ENCODE measurements at regions not wholly inside any gene's neighbourhood (a gene's known extent, or its start where the extent isn't known, plus 50 kb on each side); places are given as distances from the start of the nearest gene placed in this dataset.
A peak's percentile ranks its signal among the peaks of the same experiment; 100 is the strongest.

DNA sequence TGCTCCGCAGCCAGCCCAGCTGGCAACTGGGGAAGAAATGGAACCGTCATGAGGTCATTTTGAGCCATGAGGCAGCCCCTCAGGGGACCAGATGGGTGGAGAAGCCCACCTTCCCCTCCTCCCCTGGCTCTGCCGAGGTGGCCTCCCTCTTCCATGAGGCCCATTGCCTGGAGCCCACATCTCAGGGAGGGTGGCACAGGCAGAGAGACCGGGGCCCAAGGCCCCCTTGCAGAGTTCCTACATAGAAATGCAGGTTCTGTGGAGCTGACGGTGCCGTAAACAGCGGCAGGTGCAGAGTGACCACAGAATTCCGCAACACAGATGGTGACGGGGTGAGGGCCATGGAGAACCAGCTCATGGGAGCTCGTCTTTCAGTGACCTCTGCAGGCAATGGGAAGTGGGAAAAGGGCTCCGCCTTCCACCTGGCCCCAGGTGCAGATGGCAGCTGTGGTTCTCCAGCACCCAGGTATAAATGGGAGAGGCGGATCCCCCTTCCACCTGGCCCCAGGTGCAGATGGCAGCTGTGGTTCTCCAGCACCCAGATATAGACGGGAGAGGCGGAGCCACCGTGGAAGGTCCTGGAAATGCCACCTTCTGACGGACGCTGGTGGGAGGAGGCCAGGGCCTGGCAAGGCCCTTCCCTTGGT lies 765.4 kb downstream of the BRD1 start:
- FAIRE-seq (no peak), DNase-seq (ENCODE audit: low read depth) (no peak)
- no peak overlapping the region for H3K4me3 ChIP-seq (ENCODE audit: low read depth, low read length)
- TF ChIP-seq, protein P1, sequence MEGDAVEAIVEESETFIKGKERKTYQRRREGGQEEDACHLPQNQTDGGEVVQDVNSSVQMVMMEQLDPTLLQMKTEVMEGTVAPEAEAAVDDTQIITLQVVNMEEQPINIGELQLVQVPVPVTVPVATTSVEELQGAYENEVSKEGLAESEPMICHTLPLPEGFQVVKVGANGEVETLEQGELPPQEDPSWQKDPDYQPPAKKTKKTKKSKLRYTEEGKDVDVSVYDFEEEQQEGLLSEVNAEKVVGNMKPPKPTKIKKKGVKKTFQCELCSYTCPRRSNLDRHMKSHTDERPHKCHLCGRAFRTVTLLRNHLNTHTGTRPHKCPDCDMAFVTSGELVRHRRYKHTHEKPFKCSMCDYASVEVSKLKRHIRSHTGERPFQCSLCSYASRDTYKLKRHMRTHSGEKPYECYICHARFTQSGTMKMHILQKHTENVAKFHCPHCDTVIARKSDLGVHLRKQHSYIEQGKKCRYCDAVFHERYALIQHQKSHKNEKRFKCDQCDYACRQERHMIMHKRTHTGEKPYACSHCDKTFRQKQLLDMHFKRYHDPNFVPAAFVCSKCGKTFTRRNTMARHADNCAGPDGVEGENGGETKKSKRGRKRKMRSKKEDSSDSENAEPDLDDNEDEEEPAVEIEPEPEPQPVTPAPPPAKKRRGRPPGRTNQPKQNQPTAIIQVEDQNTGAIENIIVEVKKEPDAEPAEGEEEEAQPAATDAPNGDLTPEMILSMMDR (IDR thresholded peaks at IDR 0.05; ENCODE audit: insufficient read depth, low read length, severe bottlenecking): no peak
- no peaks in the 10 kb centered on the region for H3K27me3 ChIP-seq (ENCODE audit: control insufficient read depth, insufficient read depth, low read length)
- no peaks in the 10 kb centered on the region for H3K36me3 ChIP-seq (ENCODE audit: control insufficient read depth, insufficient read depth, low read length)

DNA sequence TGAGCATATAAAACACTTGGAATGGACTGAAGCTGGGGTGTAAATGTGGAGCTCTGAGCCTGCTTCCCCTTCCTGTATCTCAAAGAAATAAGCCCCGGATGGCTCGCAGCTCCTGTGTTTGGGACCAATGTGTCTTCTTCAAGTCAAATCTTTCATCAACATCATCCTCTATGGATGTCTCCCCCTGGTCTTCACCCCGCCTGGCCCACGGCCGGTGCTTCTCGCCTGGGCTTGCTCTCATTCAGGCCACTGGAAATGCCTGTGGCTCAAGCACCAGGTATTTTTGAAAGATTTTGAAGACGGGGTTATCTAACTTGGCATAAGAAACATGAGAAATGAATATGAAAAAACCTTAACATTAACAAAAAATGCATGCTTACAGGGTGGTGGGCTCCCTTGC lies 769.8 kb downstream of the BRD1 start:
- no peak for DNase-seq (ENCODE audit: low read depth)
- H3K27me3 ChIP-seq (ENCODE audit: control insufficient read depth, insufficient read depth, low read length): no peaks in the 10 kb centered on the region
- H3K36me3 ChIP-seq (ENCODE audit: control insufficient read depth, insufficient read depth, low read length): no peaks in the 10 kb centered on the region
- TF ChIP-seq, protein P1 (IDR thresholded peaks at IDR 0.05; ENCODE audit: insufficient read depth, low read length, severe bottlenecking): no peak
- FAIRE-seq: no peak
- no peak overlapping the region for H3K4me3 ChIP-seq (ENCODE audit: low read depth, low read length)

DNA sequence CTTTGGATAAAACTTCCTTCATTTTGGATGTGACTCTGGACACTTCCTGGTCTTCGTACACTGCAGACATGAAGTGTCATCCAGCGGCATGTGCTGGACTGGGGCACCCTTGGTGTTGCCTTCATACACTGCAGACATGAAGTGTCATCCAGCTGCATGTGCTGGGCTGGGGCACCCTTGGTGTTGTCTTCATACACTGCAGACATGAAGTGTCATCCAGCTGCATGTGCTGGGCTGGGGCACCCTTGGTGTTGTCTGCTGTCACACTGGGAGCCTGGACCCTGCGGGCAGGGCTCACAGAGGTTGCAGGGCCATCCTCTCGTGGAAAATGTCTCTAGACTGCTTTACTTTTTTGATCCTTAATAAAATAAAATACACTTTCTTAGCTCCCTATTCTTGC lies 771.4 kb downstream of the BRD1 start:
- no peak for DNase-seq (ENCODE audit: low read depth)
- TF ChIP-seq, protein P1 (IDR thresholded peaks at IDR 0.05; ENCODE audit: insufficient read depth, low read length, severe bottlenecking): no peak
- Histone ChIP-seq H3K27me3 (ENCODE audit: control insufficient read depth, insufficient read depth, low read length) (no peaks in the 10 kb centered on the region), H3K36me3 (ENCODE audit: control insufficient read depth, insufficient read depth, low read length) (no peaks in the 10 kb centered on the region), H3K4me3 (ENCODE audit: low read depth, low read length) (no peak overlapping the region)
- peak; percentile 93 for FAIRE-seq

DNA sequence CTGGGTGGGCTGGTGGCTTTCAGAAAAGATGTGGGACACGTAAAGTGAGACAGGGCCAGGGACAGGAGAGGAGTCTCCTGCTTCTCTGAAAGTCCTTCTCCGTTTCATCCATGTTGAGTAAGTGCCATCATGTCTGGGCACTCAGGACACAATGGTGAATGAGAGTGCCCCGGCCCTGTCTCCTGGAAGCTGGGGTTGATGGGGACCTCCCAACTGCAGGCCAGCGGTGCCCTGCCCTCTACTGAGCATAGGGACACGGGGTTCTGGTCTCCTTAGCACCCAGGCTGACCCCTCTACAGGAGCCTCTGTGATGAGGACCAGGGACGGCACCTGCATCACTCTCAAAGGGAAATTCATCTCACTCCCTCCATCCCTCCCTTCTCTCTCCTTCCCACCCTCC lies 772.3 kb downstream of the BRD1 start:
- H3K36me3 ChIP-seq (ENCODE audit: control insufficient read depth, insufficient read depth, low read length): no peaks in the 10 kb centered on the region
- DNase-seq (ENCODE audit: low read depth) (no peak), FAIRE-seq (no peak)
- TF ChIP-seq, protein P1 (IDR thresholded peaks at IDR 0.05; ENCODE audit: insufficient read depth, low read length, severe bottlenecking): no peak
- no peaks in the 10 kb centered on the region for H3K27me3 ChIP-seq (ENCODE audit: control insufficient read depth, insufficient read depth, low read length)
- no peak overlapping the region for H3K4me3 ChIP-seq (ENCODE audit: low read depth, low read length)

DNA sequence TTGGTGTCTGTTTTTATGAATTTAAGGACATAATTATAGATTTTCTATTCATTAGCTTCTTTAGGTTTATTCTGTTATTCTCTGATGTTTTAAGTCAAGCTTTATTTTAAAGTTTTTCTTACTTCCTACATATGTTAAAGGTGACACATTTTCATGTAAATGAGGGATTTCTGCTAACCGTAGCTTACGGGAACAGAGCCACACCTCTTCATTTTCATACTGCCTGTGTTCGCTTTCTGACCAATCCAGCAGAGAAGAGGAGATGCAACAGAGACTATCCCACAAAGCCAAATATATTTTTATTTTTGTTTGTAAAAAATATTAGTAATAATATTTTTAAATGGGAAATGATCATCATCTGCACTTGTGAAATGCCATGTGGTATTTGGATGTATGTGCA lies 774.1 kb downstream of the BRD1 start:
- no peaks in the 10 kb centered on the region for H3K36me3 ChIP-seq (ENCODE audit: control insufficient read depth, insufficient read depth, low read length)
- DNase-seq (ENCODE audit: low read depth) (no peak), FAIRE-seq (no peak)
- no peak overlapping the region for H3K4me3 ChIP-seq (ENCODE audit: low read depth, low read length)
- H3K27me3 ChIP-seq (ENCODE audit: control insufficient read depth, insufficient read depth, low read length): no peaks in the 10 kb centered on the region
- TF ChIP-seq, protein P1 (IDR thresholded peaks at IDR 0.05; ENCODE audit: insufficient read depth, low read length, severe bottlenecking): no peak

DNA sequence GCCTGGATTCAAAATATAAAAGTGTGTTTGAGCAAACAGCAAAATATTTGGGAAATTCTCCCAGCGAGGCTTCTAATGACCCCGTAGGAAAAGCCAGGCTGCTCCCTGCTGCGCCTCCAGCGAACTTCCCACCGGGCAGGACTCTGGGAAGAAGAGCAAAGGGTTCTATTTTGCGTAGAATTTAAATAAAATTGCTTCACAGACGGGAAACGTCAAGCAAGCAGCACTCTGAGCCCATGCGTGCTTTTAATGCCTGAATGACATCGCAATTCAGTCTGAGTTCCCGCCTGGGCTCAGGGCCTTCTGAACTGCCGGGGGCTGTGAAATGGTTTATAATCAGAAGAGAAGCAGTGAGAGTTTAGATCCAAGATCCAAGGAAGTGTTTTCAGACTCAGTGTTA lies 775.1 kb downstream of the BRD1 start:
- DNase-seq (ENCODE audit: low read depth) (no peak), FAIRE-seq (no peak)
- Histone ChIP-seq H3K27me3 (ENCODE audit: control insufficient read depth, insufficient read depth, low read length) (no peaks in the 10 kb centered on the region), H3K4me3 (ENCODE audit: low read depth, low read length) (no peak overlapping the region), H3K36me3 (ENCODE audit: control insufficient read depth, insufficient read depth, low read length) (no peaks in the 10 kb centered on the region)
- TF ChIP-seq, protein P1 (IDR thresholded peaks at IDR 0.05; ENCODE audit: insufficient read depth, low read length, severe bottlenecking): no peak

Data from bronchial epithelial cell (primary cell).